Small intestine (tissue), 7 donors: ENCODE measurements at regions not wholly inside any gene's neighbourhood (a gene's known extent, or its start where the extent isn't known, plus 50 kb on each side); places are given as distances from the start of the nearest gene placed in this dataset.

Source experiments
- DNase-seq, 2 donors: peaks; one replicate each; pipeline versions ENCODE4 v3.0.0 to v3.0.0-alpha.2; 2013
- FAIRE-seq: peaks from 2 replicates; lab custom pipeline; 2012; peaks lifted over from hg19 to GRCh38; lab: Jason Lieb, UNC
- H3K27ac ChIP-seq, 3 donors: one replicate each; pipeline ENCODE4 v1.5.1; 2013; ENCODE audit warnings: low read length in 2 of 3, mild to moderate bottlenecking in 2 of 3, control low read depth in 1 of 3, inconsistent platforms in 1 of 3, low read depth in 1 of 3, moderate library complexity in 1 of 3
- H3K27me3 ChIP-seq, 3 donors: one replicate each; pipeline ENCODE4 v1.6.1; 2013; ENCODE audit warnings: low read length in 3 of 3, inconsistent platforms in 1 of 3; ENCODE audit not compliant: control insufficient read depth in 3 of 3, insufficient read depth in 3 of 3
- H3K36me3 ChIP-seq, 3 donors: one replicate each; pipeline ENCODE4 v1.6.1; 2013; ENCODE audit warnings: low read length in 3 of 3, inconsistent platforms in 1 of 3, low read depth in 1 of 3, mild to moderate bottlenecking in 1 of 3, moderate library complexity in 1 of 3; ENCODE audit not compliant: control insufficient read depth in 3 of 3, insufficient read depth in 2 of 3
- H3K4me1 ChIP-seq, 3 donors: one replicate each; pipeline ENCODE4 v1.6.1; 2013; ENCODE audit warnings: low read length in 2 of 3, inconsistent platforms in 1 of 3, low read depth in 1 of 3, mild to moderate bottlenecking in 1 of 3, moderate library complexity in 1 of 3; ENCODE audit not compliant: control insufficient read depth in 3 of 3, insufficient read depth in 2 of 3
- H3K4me3 ChIP-seq, 3 donors: one replicate each; pipeline ENCODE4 v1.5.1; 2013; ENCODE audit warnings: low read length in 3 of 3, control low read depth in 1 of 3, inconsistent platforms in 1 of 3, low read depth in 1 of 3, mild to moderate bottlenecking in 1 of 3, moderate library complexity in 1 of 3
- H3K9me3 ChIP-seq, 2 donors: one replicate each; pipeline ENCODE4 v1.6.1; 2013; ENCODE audit warnings: low read depth in 1 of 2, low read length in 1 of 2; ENCODE audit not compliant: control insufficient read depth in 2 of 2, insufficient read depth in 1 of 2
- whole genome bisulfite sequencing, 3 donors: extraction: QIAGEN DNeasy Blood & Tissue Kit; methylation state at CpG; one replicate each; pipeline ENCODE4 v1.1.7; 2013; 5-methylcytosine and 5-hydroxymethylcytosine counted together
- donor health status: healthy with polysubstance abuse.
- donor health status: control.
- donor health status: control.
- donor health status: Bipolar disorder and iron deficiency.
- donor health status: healthy.

GRCh38 chr19:33960566-33960965, 163.9 kb downstream of the KCTD15 start:
- DNase-seq (no peak), FAIRE-seq (no peak)
- Histone ChIP-seq H3K36me3 (no peaks in the 10 kb centered on the region), H3K9me3 (no peaks in the 10 kb centered on the region), H3K4me1 (no peaks in the 10 kb centered on the region), H3K27ac (no peak overlapping the region), H3K27me3 (no peaks in the 10 kb centered on the region), H3K4me3 (no peak overlapping the region)
- WGBS, 3 donors, result 54 to 60% (median 56%) methylated on average over 6 of the region's 6 CpGs

GRCh38 chr19:33962161-33962560, 165.5 kb downstream of the KCTD15 start:
- DNase-seq (no peak), FAIRE-seq (no peak)
- H3K27ac ChIP-seq, result no peak overlapping the region
- H3K4me3 ChIP-seq, result no peak overlapping the region
- no peaks in the 10 kb centered on the region for H3K36me3 ChIP-seq
- no peaks in the 10 kb centered on the region for H3K27me3 ChIP-seq
- no peaks in the 10 kb centered on the region for H3K4me1 ChIP-seq
- WGBS, 3 donors, result 75 to 86% (median 84%) methylated on average over 2 of the region's 2 CpGs
- H3K9me3 ChIP-seq, result no peaks in the 10 kb centered on the region

- DNase-seq, result no peak
- Histone ChIP-seq H3K36me3 (no peaks in the 10 kb centered on the region), H3K4me3 (no peak overlapping the region), H3K27ac (no peak overlapping the region), H3K27me3 (no peaks in the 10 kb centered on the region), H3K4me1 (no peaks in the 10 kb centered on the region), H3K9me3 (no peaks in the 10 kb centered on the region)
- FAIRE-seq, result no peak
- WGBS, 3 donors, result 86 to 91% (median 87%) methylated on average over 7 of the region's 7 CpGs
Observed at GRCh38 chr19:33963514-33963913, 166.8 kb downstream of the KCTD15 start.

GRCh38 chr19:33971073-33971472, 174.4 kb downstream of the KCTD15 start:
- no peaks in the 10 kb centered on the region for H3K36me3 ChIP-seq
- 21 to 62% (median 36%) methylated on average over 1 of the region's 1 CpG for WGBS, 3 donors
- no peak overlapping the region for H3K4me3 ChIP-seq
- H3K27me3 ChIP-seq, result no peaks in the 10 kb centered on the region
- no peaks in the 10 kb centered on the region for H3K9me3 ChIP-seq
- H3K4me1 ChIP-seq, result no peaks in the 10 kb centered on the region
- H3K27ac ChIP-seq, result no peak overlapping the region
- no peak for DNase-seq
- no peak for FAIRE-seq

GRCh38 chr19:33977756-33978685, 181.4 kb downstream of the KCTD15 start:
- H3K27me3 ChIP-seq, result no peaks in the 10 kb centered on the region
- no peaks in the 10 kb centered on the region for H3K9me3 ChIP-seq
- H3K4me1 ChIP-seq, result no peaks in the 10 kb centered on the region
- no peak for FAIRE-seq
- H3K27ac ChIP-seq, result no peak overlapping the region
- DNase-seq, result no peak
- no peaks in the 10 kb centered on the region for H3K36me3 ChIP-seq
- 75 to 83% (median 77%) methylated on average over 4 of the region's 4 CpGs for WGBS, 3 donors
- H3K4me3 ChIP-seq, result no peak overlapping the region

- Histone ChIP-seq H3K4me3 (no peak overlapping the region), H3K4me1 (no peaks in the 10 kb centered on the region), H3K9me3 (peaks cover under 1 to 4% of the 10 kb centered on the region in 2 donors), H3K36me3 (no peaks in the 10 kb centered on the region), H3K27ac (no peak overlapping the region), H3K27me3 (no peaks in the 10 kb centered on the region)
- DNase-seq (no peak), FAIRE-seq (no peak)
Observed at GRCh38 chr19:33982706-33983105, 186.0 kb downstream of the KCTD15 start.

- FAIRE-seq, result no peak
- Histone ChIP-seq H3K4me1 (no peaks in the 10 kb centered on the region), H3K27ac (no peak overlapping the region), H3K4me3 (no peak overlapping the region), H3K27me3 (no peaks in the 10 kb centered on the region), H3K36me3 (no peaks in the 10 kb centered on the region), H3K9me3 (peaks cover 3 to 6% of the 10 kb centered on the region in 2 donors)
- WGBS, 3 donors, result 68 to 71% (median 69%) methylated on average over 3 of the region's 3 CpGs
- no peak for DNase-seq
Observed at GRCh38 chr19:33988601-33989000, 183.7 kb upstream of the LSM14A start.

- Histone ChIP-seq H3K27ac (no peak overlapping the region), H3K9me3 (no peaks in the 10 kb centered on the region), H3K4me1 (no peaks in the 10 kb centered on the region), H3K4me3 (no peak overlapping the region), H3K36me3 (no peaks in the 10 kb centered on the region), H3K27me3 (no peaks in the 10 kb centered on the region)
- no peak for FAIRE-seq
- 44 to 60% (median 50%) methylated on average over 2 of the region's 2 CpGs for WGBS, 3 donors
- no peak for DNase-seq
Observed at GRCh38 chr19:33997690-33998089, 174.6 kb upstream of the LSM14A start.
